ENCODE measurements at regions not wholly inside any gene's neighbourhood (a gene's known extent, or its start where the extent isn't known, plus 50 kb on each side); places are given as distances from the start of the nearest gene placed in this dataset.

GRCh38 chr11:101770648-101771047 lies 144.2 kb upstream of the CEP126 start:
- H3K27ac ChIP-seq (ENCODE audit: low read depth, low read length): no peak overlapping the region
- CTCF ChIA-PET: no interaction called here
- 0 out of 4 replicates have a peak, but pooled peaks cover 0 to 3% of the 10 kb centered on the region in 2 experiments for H3K9me3 ChIP-seq (ENCODE audit: control insufficient read depth in 1 of 2, insufficient read depth in 1 of 2, low read depth in 1 of 2, low read length in 2 of 2)
- no peak overlapping the region for H2AFZ ChIP-seq (ENCODE audit: low read depth, low read length, poor library complexity, severe bottlenecking)
- no peak overlapping the region for H3K9ac ChIP-seq (ENCODE audit: low read length)
- POLR2A ChIA-PET: no interaction called here
- no TSS peak for BruUV-seq (replicated peaks)
- RAD21 ChIA-PET (ENCODE audit: low non-redundant PET in 1 of 2, low total read pairs in 2 of 2, uncharacterized antibody in 2 of 2, unreplicated experiment in 2 of 2): no interaction called here
- no peaks in the 10 kb centered on the region for H3K27me3 ChIP-seq (ENCODE audit: insufficient read depth, low read length)
- no peaks in the 10 kb centered on the region for H3K4me1 ChIP-seq (ENCODE audit: control insufficient read depth in 1 of 2, insufficient read depth in 2 of 2, low read length in 2 of 2)
- H4K20me1 ChIP-seq (ENCODE audit: insufficient read depth): no peaks in the 10 kb centered on the region
- no peaks in the 10 kb centered on the region for H3K9me2 ChIP-seq (ENCODE audit: insufficient read depth)
- intact Hi-C loops (cut with micrococcal nuclease): no loop called here
- no peak overlapping the region for H3K4me2 ChIP-seq (ENCODE audit: low read length)
- H3K36me3 ChIP-seq (ENCODE audit: control insufficient read depth in 1 of 2, insufficient read depth in 2 of 2, low read length in 2 of 2): no peaks in the 10 kb centered on the region
- DNase-seq (ENCODE audit: low read depth, low spot score) (no peak), ATAC-seq (no peak)
- no peak overlapping the region for H3K4me3 ChIP-seq (replicated peaks in 1 of 2; ENCODE audit: low read depth in 1 of 2, low read length in 2 of 2)
- no peaks in the 10 kb centered on the region for H3K79me2 ChIP-seq (ENCODE audit: insufficient read depth, low read length)
- TF ChIP-seq CTCF (IDR thresholded peaks at IDR 0.05 in 2 of 3, conservative IDR thresholded peaks at IDR 0.05 in 1 of 3; ENCODE audit: borderline replicate concordance in 1 of 3, insufficient read depth in 1 of 3, low read depth in 2 of 3, low read length in 2 of 3) (no peak), POLR2AphosphoS5 (IDR thresholded peaks at IDR 0.05; ENCODE audit: low read depth, low read length) (no peak), SIN3A (IDR thresholded peaks at IDR 0.05; ENCODE audit: low read depth) (no peak), TCF7L2 (IDR thresholded peaks at IDR 0.05; ENCODE audit: borderline replicate concordance, extremely low read depth, insufficient read depth, insufficient read length) (no peak), REST (IDR thresholded peaks at IDR 0.05; ENCODE audit: low read depth) (no peak), POLR2A (IDR thresholded peaks at IDR 0.05; ENCODE audit: borderline replicate concordance, extremely low read depth, insufficient read depth, insufficient read length) (no peak), EZH2 (IDR thresholded peaks at IDR 0.05) (no peak)
